ENCODE measurements at regions not wholly inside any gene's neighbourhood (a gene's known extent, or its start where the extent isn't known, plus 50 kb on each side); places are given as distances from the start of the nearest gene placed in this dataset.
"Not testable (repeated sequence)": the region's sequence is repeated elsewhere in the genome, so short reads cannot be mapped to it uniquely, and the experiment has no call there.

DNA sequence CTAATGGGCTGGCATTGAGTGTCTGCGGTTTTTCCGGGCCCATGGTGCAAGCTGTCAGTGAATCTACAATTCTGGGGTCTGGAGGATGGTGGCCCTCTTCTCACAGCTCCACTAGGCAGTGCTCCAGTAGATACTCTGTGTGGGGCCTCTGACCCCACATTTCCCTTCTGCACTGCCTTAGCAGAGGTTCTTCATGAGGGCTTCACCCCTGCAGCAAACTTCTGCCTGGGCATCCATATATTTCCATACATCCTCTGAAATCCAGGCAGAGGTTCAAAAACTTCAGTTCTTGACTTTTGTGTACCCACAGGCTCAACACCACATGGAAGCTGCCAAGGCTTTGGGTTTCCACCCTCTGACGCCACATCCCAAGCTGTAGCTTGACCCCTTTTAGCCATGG is 846.2 kb downstream of the RNF144A start:
- DNase-seq (ENCODE audit: low spot score), result not testable (repeated sequence)

GRCh38 chr2:7765236-7765635 is 848.0 kb downstream of the RNF144A start:
- DNase-seq (ENCODE audit: low spot score), result no peak

DNA sequence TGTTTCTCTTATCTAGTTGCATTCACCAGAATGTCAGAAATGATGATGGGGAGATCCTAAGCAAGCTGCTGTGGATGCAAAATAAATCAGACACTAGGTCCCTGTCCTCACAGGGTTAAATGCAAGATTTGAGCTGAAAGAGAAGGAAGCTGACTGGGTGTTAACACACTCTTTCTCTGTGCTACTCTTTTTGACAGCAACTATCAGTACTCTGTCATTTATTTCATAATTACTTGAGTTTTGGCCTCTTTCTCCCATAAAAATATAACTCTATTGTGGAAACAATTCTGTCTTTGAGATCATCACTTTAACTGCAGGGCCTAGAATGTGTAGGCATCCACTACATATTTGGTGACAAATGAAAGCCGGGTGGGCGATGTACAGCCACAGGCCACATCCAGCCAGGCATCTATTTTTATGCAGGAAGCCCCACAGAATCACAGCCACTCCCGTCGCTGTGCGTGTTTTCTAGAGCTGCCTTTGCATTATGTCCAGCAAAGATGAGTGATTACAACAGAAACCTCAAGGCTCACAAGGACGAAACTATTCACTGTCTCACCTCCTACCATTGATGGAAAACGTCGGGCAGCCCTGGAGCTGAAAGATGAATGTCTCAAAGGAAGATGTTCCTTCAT is 849.0 kb downstream of the RNF144A start:
- no peak for DNase-seq (ENCODE audit: low spot score)

DNA sequence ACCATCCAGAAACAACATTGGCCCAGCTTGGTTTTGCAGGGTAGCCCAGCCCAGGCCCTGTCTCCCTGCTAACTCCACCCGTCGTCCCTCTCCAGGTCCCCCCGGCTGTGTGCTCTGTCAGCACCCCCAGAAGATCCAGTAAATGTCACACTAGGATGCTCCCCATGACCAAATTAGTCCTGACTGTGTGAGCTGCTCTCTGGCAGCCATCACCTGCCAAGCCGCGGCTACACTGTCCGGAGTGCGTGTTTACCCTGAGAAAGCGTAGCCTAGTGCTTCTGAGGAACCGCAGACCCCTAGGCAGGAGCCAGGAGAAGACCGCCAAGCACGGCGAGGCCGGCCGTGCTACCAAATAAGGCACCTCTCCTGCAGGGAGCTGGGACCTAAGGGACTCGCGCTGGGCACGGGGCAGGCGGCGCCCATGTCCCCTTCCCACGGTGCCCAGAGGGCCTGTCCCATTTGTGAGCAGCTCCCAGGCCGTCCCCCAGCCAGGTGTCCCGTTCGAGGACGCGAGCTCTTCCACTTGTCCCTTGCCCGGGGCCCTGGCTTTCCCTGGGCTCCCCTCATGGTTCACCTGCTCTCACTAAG is 849.9 kb downstream of the RNF144A start:
- DNase-seq (ENCODE audit: low spot score), result no peak

GRCh38 chr2:7767902-7768301 is 850.7 kb downstream of the RNF144A start:
- no peak for DNase-seq (ENCODE audit: low spot score)

GRCh38 chr2:7771781-7772180 is 854.6 kb downstream of the RNF144A start:
- no peak for DNase-seq (ENCODE audit: low spot score)

- DNase-seq (ENCODE audit: low spot score), result no peak
Observed at GRCh38 chr2:7773362-7774360, 856.4 kb downstream of the RNF144A start.

DNA sequence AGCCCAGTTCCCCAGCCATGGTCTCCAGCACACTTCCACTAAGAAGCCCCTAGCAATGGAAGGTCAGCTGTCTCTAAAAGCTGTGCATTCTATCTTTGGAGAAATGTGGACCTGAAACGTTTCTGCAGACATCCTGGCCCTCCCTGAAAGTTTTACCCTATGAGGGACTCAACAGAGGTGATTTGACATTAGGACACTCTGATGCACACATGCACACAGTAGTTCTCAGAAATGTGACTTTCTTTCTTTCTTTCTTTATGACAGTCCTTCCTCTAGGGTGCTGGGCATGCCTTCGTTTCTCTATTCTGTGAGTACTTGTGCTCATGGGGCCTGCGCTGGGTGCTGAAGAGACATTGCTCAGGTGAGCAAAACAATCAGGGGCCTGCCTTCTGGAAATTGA is 857.3 kb downstream of the RNF144A start:
- no peak for DNase-seq (ENCODE audit: low spot score)

GRCh38 chr2:7777668-7778067 is 860.5 kb downstream of the RNF144A start:
- DNase-seq (ENCODE audit: low spot score), result no peak

DNA sequence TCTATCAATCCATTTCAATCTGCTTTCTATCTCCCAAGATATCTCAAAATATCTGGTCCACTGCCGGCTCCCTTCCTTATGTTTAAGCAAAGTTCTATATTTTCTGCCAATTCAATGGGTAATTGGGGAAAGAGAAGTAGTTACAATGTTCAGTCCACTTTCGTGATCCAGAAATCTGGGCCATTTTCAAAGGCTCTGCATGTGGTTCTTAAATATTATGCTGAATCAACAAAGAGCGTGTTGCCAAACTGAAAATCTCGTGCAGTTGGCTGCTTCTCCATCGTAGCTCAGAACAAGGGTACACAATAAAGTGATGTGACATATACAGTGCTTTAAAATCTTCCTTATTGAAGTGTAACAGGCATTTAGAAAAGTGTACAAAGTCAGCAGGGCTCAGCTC is 863.1 kb downstream of the RNF144A start:
- no peak for DNase-seq (ENCODE audit: low spot score)

GRCh38 chr2:7785700-7786099 is 868.5 kb downstream of the RNF144A start:
- no peak for DNase-seq (ENCODE audit: low spot score)

GRCh38 chr2:7788736-7789135 is 871.5 kb downstream of the RNF144A start:
- no peak for DNase-seq (ENCODE audit: low spot score)

GRCh38 chr2:7792031-7792651 is 874.9 kb downstream of the RNF144A start:
- DNase-seq (ENCODE audit: low spot score), result no peak

- DNase-seq (ENCODE audit: low spot score), result no peak
Observed at GRCh38 chr2:7795778-7796563, 878.8 kb downstream of the RNF144A start.

GRCh38 chr2:7800031-7800430 is 881.8 kb upstream of the ID2 start:
- DNase-seq (ENCODE audit: low spot score), result no peak

DNA sequence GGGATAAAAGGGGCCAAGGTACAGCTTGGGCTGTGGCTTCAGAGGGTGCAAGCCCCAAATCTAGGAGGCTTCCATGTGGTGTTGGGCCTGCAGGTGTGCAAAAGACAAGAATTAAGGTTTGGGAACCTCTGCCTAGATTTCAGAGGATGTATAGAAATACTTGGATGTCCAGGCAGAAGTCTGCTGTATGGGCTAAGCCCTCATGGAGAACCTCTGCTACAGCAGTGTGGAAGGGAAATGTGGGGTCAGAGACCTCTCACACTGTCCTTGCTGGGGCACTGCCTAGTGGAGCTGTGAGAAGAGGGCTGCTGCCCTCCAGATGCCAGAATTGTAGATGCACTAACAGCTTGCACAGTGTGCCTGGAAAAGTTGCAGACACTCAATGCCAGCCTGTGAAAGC is 880.6 kb upstream of the ID2 start:
- no peak for DNase-seq (ENCODE audit: low spot score)

DNA sequence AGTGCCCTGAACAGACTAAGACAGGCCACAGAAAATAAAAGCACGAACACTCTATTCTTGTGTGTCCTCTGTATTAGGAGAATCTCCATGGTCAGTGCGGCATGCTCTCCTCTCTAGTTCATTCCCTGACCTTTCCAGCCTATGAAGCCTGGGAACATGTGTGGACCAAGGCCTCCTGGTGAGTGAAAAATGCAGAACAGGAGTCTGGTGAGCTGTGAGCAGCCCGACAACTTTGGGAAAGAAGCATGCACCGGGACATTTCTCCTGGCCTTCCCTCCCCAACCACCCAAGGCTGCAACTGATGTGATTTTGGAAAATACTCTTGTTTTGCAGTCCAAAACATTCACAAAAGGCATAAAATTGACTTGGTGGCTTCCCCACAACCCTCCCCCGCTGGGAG is 878.3 kb upstream of the ID2 start:
- no peak for DNase-seq (ENCODE audit: low spot score)

DNA sequence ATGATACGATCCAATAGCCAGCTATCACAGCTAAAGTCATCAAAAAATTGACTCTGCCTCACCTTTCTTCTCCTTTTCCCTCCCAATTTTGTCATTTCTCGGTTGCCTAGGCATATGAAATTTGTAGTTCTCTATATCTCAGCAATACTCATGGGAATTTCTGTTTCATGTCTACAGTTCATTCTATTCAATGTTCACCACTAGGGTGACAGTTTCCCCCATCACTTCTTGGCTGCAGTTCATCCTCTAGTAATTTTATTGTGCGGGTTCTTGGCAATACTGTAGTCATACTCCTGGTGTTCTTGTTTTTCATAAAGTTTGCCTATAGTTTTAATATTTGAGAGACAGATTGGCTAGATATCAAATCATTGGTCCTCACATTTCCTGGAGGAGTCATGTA is 872.2 kb upstream of the ID2 start:
- peak; percentile 10 for DNase-seq (ENCODE audit: low spot score)

DNA sequence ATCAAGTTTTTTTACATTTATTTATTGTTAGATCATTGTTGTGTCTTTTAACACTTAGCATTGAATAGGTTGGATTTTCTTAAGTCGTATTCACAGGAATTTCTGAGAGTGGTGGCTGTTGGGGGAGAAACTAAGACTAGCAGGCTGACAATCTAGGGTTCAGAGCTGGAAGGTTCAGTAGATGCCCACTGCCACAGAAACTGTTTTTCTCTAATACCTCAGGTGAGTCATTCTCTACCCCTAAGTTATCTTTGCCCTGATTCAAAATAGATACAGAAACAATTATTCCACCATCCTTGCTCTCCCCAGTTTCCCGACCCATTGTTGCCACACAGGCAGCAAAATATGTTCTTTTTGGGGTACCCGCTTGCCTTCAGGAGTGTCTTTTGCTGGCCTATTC is 870.8 kb upstream of the ID2 start:
- DNase-seq (ENCODE audit: low spot score), result no peak

DNA sequence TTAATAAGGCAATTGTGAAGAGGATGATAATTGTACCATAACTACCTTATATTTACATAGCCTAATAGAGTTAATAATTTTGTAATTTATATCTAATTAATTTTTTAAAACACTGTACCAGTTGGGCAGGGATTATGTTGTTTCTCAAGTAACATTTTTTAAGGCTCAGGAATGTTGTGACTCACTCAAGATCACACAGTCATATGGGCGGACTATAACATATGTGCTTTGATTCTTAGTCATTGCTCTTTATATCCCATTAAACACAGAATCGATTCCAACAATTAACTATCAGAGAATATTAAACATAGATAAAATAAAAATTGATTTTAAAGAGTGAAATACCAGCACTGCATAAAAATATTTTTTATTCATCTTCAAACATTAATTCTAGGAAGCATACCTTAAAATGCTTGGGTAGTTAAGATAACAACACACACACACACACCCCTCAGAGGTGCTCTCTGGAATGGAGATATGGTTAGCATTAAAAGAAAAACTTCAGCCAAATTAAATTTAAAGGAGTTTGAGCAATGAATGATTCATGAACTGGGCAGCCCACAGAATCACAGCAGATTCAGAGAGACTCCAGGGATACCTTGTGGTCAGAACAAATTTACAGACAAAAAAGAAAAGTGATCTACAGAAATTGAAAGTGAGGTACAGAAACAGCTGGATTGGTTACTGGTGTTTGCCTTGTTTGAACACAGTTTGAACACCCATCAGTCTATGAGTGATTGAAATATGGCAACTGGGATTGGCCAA is 869.4 kb upstream of the ID2 start:
- DNase-seq (ENCODE audit: low spot score), result no peak
